IMR-90 (cell line): ENCODE measurements at regions not wholly inside any gene's neighbourhood (a gene's known extent, or its start where the extent isn't known, plus 50 kb on each side); places are given as distances from the start of the nearest gene placed in this dataset.

Source experiments
- ATAC-seq: fragments of 200-7000 bp; cut with Tn5 transposase; 2 replicates; pipeline ENCODE4 v1.9.1; 2020; ENCODE audit warnings: low read depth, mild to moderate bottlenecking, moderate library complexity
- BruUV-seq: library from RNA; stranded (reverse); fragments of 400-500 nt; replicated peaks from 2 replicates; lab custom pipeline; 2021; lab: Mats Ljungman, UMichigan
- CTCF ChIA-PET: fragments of 300-600 bp; formaldehyde crosslinking; extraction: SDS; loops from one replicate; lab custom pipeline; 2021; ENCODE audit warnings: antibody characterized with exemption; lab: Yijun Ruan, JAX
- POLR2A ChIA-PET: fragments of 300-600 bp; sonication (Branson Sonifier 250); formaldehyde crosslinking; loops from one replicate; lab custom pipeline; 2022; ENCODE audit warnings: antibody characterized with exemption; ENCODE audit not compliant: unreplicated experiment; lab: Charles Lee
- DNase-seq: peaks from one replicate; pipeline ENCODE4 v3.0.0; 2013
- H2AFZ ChIP-seq: replicated peaks from 2 replicates; pipeline ENCODE3; 2013; ENCODE audit warnings: low read length, mild to moderate bottlenecking; ENCODE audit not compliant: poor library complexity
- H2AK5ac ChIP-seq: 2 replicates; pipeline ENCODE4 v1.6.1; 2013; ENCODE audit warnings: low read depth, low read length, inconsistent platforms
- H2AK9ac ChIP-seq: replicated peaks from 2 replicates; pipeline ENCODE3; 2013; ENCODE audit warnings: mild to moderate bottlenecking, low read depth, low read length, moderate library complexity; ENCODE audit not compliant: poor library complexity
- H2BK120ac ChIP-seq: 2 replicates; pipeline ENCODE4 v1.6.1; 2013; ENCODE audit warnings: low read depth, low read length, inconsistent platforms
- H2BK15ac ChIP-seq: 3 replicates; pipeline ENCODE4 v1.6.1; 2013; ENCODE audit warnings: low read depth, low read length, inconsistent platforms
- H2BK20ac ChIP-seq: 2 replicates; pipeline ENCODE4 v1.6.1; 2013; ENCODE audit warnings: low read depth, mild to moderate bottlenecking, inconsistent platforms, low read length, moderate library complexity
- H2BK5ac ChIP-seq: 2 replicates; pipeline ENCODE4 v1.6.1; 2013; ENCODE audit warnings: mild to moderate bottlenecking, low read depth, low read length, inconsistent platforms; ENCODE audit not compliant: poor library complexity, severe bottlenecking
- H3K14ac ChIP-seq: replicated peaks from 2 replicates; pipeline ENCODE4 v1.6.1; 2013; ENCODE audit warnings: low read depth, low read length, inconsistent platforms
- H3K18ac ChIP-seq: 2 replicates; pipeline ENCODE4 v1.6.1; 2013; ENCODE audit warnings: low read depth, low read length, control low read depth
- H3K23ac ChIP-seq: 2 replicates; pipeline ENCODE4 v1.6.1; 2013; ENCODE audit warnings: low read depth, low read length, inconsistent platforms
- H3K27ac ChIP-seq: 2 replicates; pipeline ENCODE4 v1.5.1; 2013; ENCODE audit warnings: mild to moderate bottlenecking, control low read depth, low read length; ENCODE audit not compliant: insufficient read depth
- H3K27me3 ChIP-seq: 2 replicates; pipeline ENCODE4 v1.6.1; 2013; ENCODE audit warnings: low read length; ENCODE audit not compliant: control insufficient read depth, insufficient read depth
- H3K36me3 ChIP-seq: 2 replicates; pipeline ENCODE4 v1.6.1; 2013; ENCODE audit warnings: low read length, mixed read lengths; ENCODE audit not compliant: control insufficient read depth, insufficient read depth
- H3K4ac ChIP-seq: 2 replicates; pipeline ENCODE4 v1.6.1; 2013; ENCODE audit warnings: low read depth, low read length, inconsistent platforms
- H3K4me1 ChIP-seq: 2 replicates; pipeline ENCODE4 v1.6.1; 2013; ENCODE audit warnings: low read length, mixed read lengths; ENCODE audit not compliant: control insufficient read depth, insufficient read depth
- H3K4me2 ChIP-seq: 2 replicates; pipeline ENCODE4 v1.6.1; 2013; ENCODE audit warnings: low read depth, mild to moderate bottlenecking, control low read depth, low read length, moderate library complexity
- H3K4me3 ChIP-seq: 2 replicates; pipeline ENCODE4 v1.5.1; 2013; ENCODE audit warnings: low read depth, mild to moderate bottlenecking, control low read depth, low read length, moderate library complexity; ENCODE audit not compliant: insufficient read depth
- H3K56ac ChIP-seq: 2 replicates; pipeline ENCODE4 v1.6.1; 2013; ENCODE audit warnings: low read length, inconsistent platforms; ENCODE audit not compliant: insufficient read depth; ENCODE audit errors: extremely low read depth
- H3K79me1 ChIP-seq, 2 experiments: 2 replicates each; pipeline ENCODE4 v1.6.1; 2013; ENCODE audit warnings: low read length in 2 of 2, inconsistent platforms in 1 of 2, low read depth in 1 of 2
- H3K9ac ChIP-seq: 2 replicates; pipeline ENCODE4 v1.6.1; 2013; ENCODE audit warnings: low read depth, low read length, control low read depth
- H3K9me1 ChIP-seq: 2 replicates; pipeline ENCODE4 v1.6.1; 2013; ENCODE audit warnings: low read length, inconsistent platforms; ENCODE audit not compliant: insufficient read depth
- H3K9me3 ChIP-seq: 2 replicates; pipeline ENCODE4 v1.6.1; 2013; ENCODE audit warnings: low read length; ENCODE audit not compliant: control insufficient read depth, insufficient read depth
- H4K20me1 ChIP-seq: 2 replicates; pipeline ENCODE4 v1.6.1; 2013; ENCODE audit warnings: low read length, inconsistent platforms; ENCODE audit not compliant: insufficient read depth
- H4K5ac ChIP-seq: 2 replicates; pipeline ENCODE4 v1.6.1; 2013; ENCODE audit warnings: mild to moderate bottlenecking, low read depth, low read length, control low read depth
- H4K8ac ChIP-seq, 2 experiments: 2 replicates each; pipeline ENCODE4 v1.6.1; 2013; ENCODE audit warnings: low read depth in 2 of 2, low read length in 2 of 2, control low read depth in 1 of 2, inconsistent platforms in 1 of 2
- H4K91ac ChIP-seq: 2 replicates; pipeline ENCODE4 v1.6.1; 2013; ENCODE audit warnings: low read depth, low read length, inconsistent platforms; ENCODE audit not compliant: insufficient read depth
- BHLHE40 ChIP-seq: fragments of 150-350 bp; IDR thresholded peaks from 2 replicates; pipeline ENCODE4 v1.6.1; 2016; ENCODE audit warnings: mild to moderate bottlenecking, low read depth, low read length
- CEBPB ChIP-seq: IDR thresholded peaks from 2 replicates; pipeline ENCODE4 v1.6.1; 2012; ENCODE audit warnings: low read depth, low read length, improper control_type of control experiment
- CHD1 ChIP-seq: IDR thresholded peaks from 2 replicates; pipeline ENCODE4 v1.6.1; 2012; ENCODE audit warnings: low read depth, low read length, improper control_type of control experiment
- MAFK ChIP-seq: IDR thresholded peaks from 2 replicates; pipeline ENCODE4 v1.6.1; 2012; ENCODE audit warnings: low read depth, low read length, improper control_type of control experiment
- MAZ ChIP-seq: IDR thresholded peaks from 2 replicates; pipeline ENCODE4 v1.6.1; 2012; ENCODE audit warnings: low read depth, mild to moderate bottlenecking, low read length, improper control_type of control experiment, moderate library complexity, borderline replicate concordance
- MXI1 ChIP-seq: IDR thresholded peaks from 2 replicates; pipeline ENCODE4 v1.6.1; 2012; ENCODE audit warnings: low read depth, mild to moderate bottlenecking, low read length, moderate library complexity, borderline replicate concordance
- NFE2L2 ChIP-seq: fragments of 150-350 bp; IDR thresholded peaks from 2 replicates; pipeline ENCODE4 v1.6.1; 2016; ENCODE audit warnings: low read depth, mild to moderate bottlenecking, low read length
- POLR2A ChIP-seq: IDR thresholded peaks from 2 replicates; pipeline ENCODE4 v1.6.1; 2012; ENCODE audit warnings: mild to moderate bottlenecking, low read depth, low read length
- RAD21 ChIP-seq: IDR thresholded peaks from 2 replicates; pipeline ENCODE4 v1.6.1; 2012; ENCODE audit warnings: low read length, improper control_type of control experiment
- RCOR1 ChIP-seq: IDR thresholded peaks from 2 replicates; pipeline ENCODE4 v1.6.1; 2012; ENCODE audit warnings: mild to moderate bottlenecking, low read length, improper control_type of control experiment; ENCODE audit not compliant: insufficient replicate concordance
- RFX5 ChIP-seq: IDR thresholded peaks from 2 replicates; pipeline ENCODE4 v1.8.0; 2012; ENCODE audit warnings: low read depth, mild to moderate bottlenecking, low read length, moderate library complexity
- SMC3 ChIP-seq: fragments of 150-350 bp; IDR thresholded peaks from 2 replicates; pipeline ENCODE4 v1.6.1; 2016; ENCODE audit warnings: low read depth, mild to moderate bottlenecking, antibody characterized with exemption, low read length, moderate library complexity
- WGBS, 2 experiments: methylation state at CpG; one replicate each; pipeline versions ENCODE4 v1.1.5 to v1.1.7; 2013; ENCODE audit warnings: missing lambda C conversion rate in 2 of 2; ENCODE audit not compliant: insufficient read length in 1 of 2; ENCODE audit errors: extremely low coverage in 2 of 2; 5-methylcytosine and 5-hydroxymethylcytosine counted together
- dilution Hi-C: fragments of 300-500 bp; cut with HindIII; formaldehyde crosslinking; loops from one replicate; pipeline ENCODE4 v1.14.3; 2018; ENCODE audit warnings: low sequenced_read_pairs; ENCODE audit not compliant: unreplicated experiment
- in situ Hi-C: fragments of 300-500 bp; cut with MboI; formaldehyde crosslinking; loops from 3 replicates; pipeline ENCODE4 v1.14.3; 2019; ENCODE audit warnings: low sequenced_read_pairs, inconsistent platforms, mixed read lengths
- intact Hi-C: fragments of 100-400 bp; cut with micrococcal nuclease; formaldehyde crosslinking; loops from 2 replicates; pipeline ENCODE4 v1.10.0; 2022
- TF ChIP-seq, protein P1 (sequence below): conservative IDR thresholded peaks from 2 replicates; pipeline ENCODE4 v1.5.1; 2012; ENCODE audit warnings: mild to moderate bottlenecking, low read depth, low read length, improper control_type of control experiment
- TF ChIP-seq, protein P2 (sequence below): fragments of 150-350 bp; IDR thresholded peaks from 2 replicates; pipeline ENCODE4 v1.6.1; 2016; ENCODE audit warnings: low read depth, mild to moderate bottlenecking, low read length, moderate library complexity, borderline replicate concordance
- TF ChIP-seq, protein P3 (sequence below): fragments of 150-350 bp; IDR thresholded peaks from 2 replicates; pipeline ENCODE4 v1.6.1; 2017; ENCODE audit warnings: mild to moderate bottlenecking, antibody characterized with exemption, low read length, low read depth

DNA sequence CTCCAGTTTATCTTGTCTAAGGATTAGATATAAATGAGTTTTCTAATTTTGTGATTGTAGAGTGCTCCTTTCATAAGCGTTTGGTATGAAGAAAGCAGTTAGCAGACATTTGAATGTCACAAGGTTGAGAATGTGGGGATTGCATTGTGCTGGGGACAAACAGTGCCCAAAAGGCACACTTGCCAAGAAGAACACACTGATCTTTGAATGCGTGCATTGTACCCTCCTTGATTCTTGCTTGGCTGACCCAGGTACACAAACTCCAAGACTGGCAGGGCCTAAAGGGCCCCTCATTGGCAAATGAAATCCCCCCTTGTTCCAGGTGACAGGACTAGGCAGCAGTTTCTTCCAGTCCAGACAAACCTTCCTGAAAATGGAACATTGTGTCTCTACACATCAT lies 96.9 kb upstream of the LIFR start:
- H3K23ac ChIP-seq = no peak overlapping the region
- TF ChIP-seq MAFK (no peak), SMC3 (no peak), RAD21 (no peak), NFE2L2 (no peak), MAZ (no peak), MXI1 (no peak), CHD1 (no peak), CEBPB (no peak), POLR2A (no peak), RCOR1 (no peak), BHLHE40 (no peak), RFX5 (no peak)
- TF ChIP-seq, protein P1, sequence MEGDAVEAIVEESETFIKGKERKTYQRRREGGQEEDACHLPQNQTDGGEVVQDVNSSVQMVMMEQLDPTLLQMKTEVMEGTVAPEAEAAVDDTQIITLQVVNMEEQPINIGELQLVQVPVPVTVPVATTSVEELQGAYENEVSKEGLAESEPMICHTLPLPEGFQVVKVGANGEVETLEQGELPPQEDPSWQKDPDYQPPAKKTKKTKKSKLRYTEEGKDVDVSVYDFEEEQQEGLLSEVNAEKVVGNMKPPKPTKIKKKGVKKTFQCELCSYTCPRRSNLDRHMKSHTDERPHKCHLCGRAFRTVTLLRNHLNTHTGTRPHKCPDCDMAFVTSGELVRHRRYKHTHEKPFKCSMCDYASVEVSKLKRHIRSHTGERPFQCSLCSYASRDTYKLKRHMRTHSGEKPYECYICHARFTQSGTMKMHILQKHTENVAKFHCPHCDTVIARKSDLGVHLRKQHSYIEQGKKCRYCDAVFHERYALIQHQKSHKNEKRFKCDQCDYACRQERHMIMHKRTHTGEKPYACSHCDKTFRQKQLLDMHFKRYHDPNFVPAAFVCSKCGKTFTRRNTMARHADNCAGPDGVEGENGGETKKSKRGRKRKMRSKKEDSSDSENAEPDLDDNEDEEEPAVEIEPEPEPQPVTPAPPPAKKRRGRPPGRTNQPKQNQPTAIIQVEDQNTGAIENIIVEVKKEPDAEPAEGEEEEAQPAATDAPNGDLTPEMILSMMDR = no peak
- TF ChIP-seq, protein P2, sequence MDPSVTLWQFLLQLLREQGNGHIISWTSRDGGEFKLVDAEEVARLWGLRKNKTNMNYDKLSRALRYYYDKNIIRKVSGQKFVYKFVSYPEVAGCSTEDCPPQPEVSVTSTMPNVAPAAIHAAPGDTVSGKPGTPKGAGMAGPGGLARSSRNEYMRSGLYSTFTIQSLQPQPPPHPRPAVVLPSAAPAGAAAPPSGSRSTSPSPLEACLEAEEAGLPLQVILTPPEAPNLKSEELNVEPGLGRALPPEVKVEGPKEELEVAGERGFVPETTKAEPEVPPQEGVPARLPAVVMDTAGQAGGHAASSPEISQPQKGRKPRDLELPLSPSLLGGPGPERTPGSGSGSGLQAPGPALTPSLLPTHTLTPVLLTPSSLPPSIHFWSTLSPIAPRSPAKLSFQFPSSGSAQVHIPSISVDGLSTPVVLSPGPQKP = no peak
- TF ChIP-seq, protein P3, sequence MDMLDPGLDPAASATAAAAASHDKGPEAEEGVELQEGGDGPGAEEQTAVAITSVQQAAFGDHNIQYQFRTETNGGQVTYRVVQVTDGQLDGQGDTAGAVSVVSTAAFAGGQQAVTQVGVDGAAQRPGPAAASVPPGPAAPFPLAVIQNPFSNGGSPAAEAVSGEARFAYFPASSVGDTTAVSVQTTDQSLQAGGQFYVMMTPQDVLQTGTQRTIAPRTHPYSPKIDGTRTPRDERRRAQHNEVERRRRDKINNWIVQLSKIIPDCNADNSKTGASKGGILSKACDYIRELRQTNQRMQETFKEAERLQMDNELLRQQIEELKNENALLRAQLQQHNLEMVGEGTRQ = no peak
- no peak for DNase-seq
- H3K18ac ChIP-seq = no peak overlapping the region
- ChIA-PET POLR2A (no interaction called here), CTCF (no interaction called here)
- no peak overlapping the region for H2BK5ac ChIP-seq
- H2BK120ac ChIP-seq = no peak overlapping the region
- H2BK20ac ChIP-seq = no peak overlapping the region
- peaks cover 3% of the 10 kb centered on the region for H3K27me3 ChIP-seq
- H3K36me3 ChIP-seq = no peaks in the 10 kb centered on the region
- dilution Hi-C loops = no loop called here
- in situ Hi-C loops = no loop called here
- no TSS peak for BruUV-seq
- H3K4ac ChIP-seq = no peak overlapping the region
- H4K5ac ChIP-seq = no peak overlapping the region
- no peak overlapping the region for H2AK5ac ChIP-seq
- intact Hi-C loops = no loop called here
- no peak overlapping the region for H4K91ac ChIP-seq
- H3K9ac ChIP-seq = no peak overlapping the region
- peaks cover 2% of the 10 kb centered on the region; the same call in 1 of the 2 replicates for H3K4me1 ChIP-seq
- H3K4me2 ChIP-seq = no peak overlapping the region
- no peaks in the 10 kb centered on the region for H3K9me3 ChIP-seq
- H2BK15ac ChIP-seq = no peak overlapping the region
- H3K56ac ChIP-seq = no peak overlapping the region
- no peak overlapping the region for H3K27ac ChIP-seq
- no peaks in the 10 kb centered on the region for H3K9me1 ChIP-seq
- H2AFZ ChIP-seq = no peak overlapping the region
- no peak overlapping the region for H2AK9ac ChIP-seq
- 100% methylated on average over 1 of the region's 2 CpGs; no CpG with 5 or more reads in 1 of the 2 experiments for WGBS, 2 experiments
- H4K8ac ChIP-seq = no peak overlapping the region
- ATAC-seq = no peak
- H3K14ac ChIP-seq = no peak overlapping the region
- H3K79me1 ChIP-seq = no peaks in the 10 kb centered on the region
- H4K20me1 ChIP-seq = no peaks in the 10 kb centered on the region
- no peak overlapping the region for H3K4me3 ChIP-seq
